ENCODE measurements at regions not wholly inside any gene's neighbourhood (a gene's known extent, or its start where the extent isn't known, plus 50 kb on each side); places are given as distances from the start of the nearest gene placed in this dataset.

DNA sequence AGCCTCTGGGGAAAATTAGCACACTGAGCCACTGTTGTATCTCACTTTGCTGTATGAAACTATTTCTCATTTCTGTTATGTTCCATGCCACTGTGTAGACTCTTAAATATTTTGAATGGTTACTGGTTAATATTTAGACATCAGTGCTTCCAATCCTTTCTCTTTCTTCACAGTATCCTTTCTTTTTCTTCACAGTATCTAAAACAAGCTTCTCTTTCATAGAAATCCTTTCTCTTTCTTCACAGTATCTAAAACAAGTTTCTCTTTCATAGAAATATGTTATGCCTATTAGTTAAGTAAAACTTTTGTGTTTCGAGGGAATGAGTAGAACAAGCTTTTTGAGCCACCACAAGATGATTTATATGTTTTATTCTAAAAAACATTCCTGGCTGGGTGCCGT, 326.8 kb upstream of the KLF12 start:
- TF ChIP-seq EZH2phosphoT487 (IDR thresholded peaks at IDR 0.05; ENCODE audit: low read depth, severe bottlenecking, unreplicated experiment), result no peak
- TF ChIP-seq, protein P1, sequence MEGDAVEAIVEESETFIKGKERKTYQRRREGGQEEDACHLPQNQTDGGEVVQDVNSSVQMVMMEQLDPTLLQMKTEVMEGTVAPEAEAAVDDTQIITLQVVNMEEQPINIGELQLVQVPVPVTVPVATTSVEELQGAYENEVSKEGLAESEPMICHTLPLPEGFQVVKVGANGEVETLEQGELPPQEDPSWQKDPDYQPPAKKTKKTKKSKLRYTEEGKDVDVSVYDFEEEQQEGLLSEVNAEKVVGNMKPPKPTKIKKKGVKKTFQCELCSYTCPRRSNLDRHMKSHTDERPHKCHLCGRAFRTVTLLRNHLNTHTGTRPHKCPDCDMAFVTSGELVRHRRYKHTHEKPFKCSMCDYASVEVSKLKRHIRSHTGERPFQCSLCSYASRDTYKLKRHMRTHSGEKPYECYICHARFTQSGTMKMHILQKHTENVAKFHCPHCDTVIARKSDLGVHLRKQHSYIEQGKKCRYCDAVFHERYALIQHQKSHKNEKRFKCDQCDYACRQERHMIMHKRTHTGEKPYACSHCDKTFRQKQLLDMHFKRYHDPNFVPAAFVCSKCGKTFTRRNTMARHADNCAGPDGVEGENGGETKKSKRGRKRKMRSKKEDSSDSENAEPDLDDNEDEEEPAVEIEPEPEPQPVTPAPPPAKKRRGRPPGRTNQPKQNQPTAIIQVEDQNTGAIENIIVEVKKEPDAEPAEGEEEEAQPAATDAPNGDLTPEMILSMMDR (IDR thresholded peaks at IDR 0.05; ENCODE audit: poor library complexity), result no peak
